HG03103 (cell line): ENCODE measurements at regions not wholly inside any gene's neighbourhood (a gene's known extent, or its start where the extent isn't known, plus 50 kb on each side); places are given as distances from the start of the nearest gene placed in this dataset.

ENCODE experiments used
- ATAC-seq: cut with Tn5 transposase; IDR thresholded peaks from one replicate; pipeline ENCODE4 v1.9.1; 2021; ENCODE audit warnings: low read depth; ENCODE audit not compliant: unreplicated experiment

DNA sequence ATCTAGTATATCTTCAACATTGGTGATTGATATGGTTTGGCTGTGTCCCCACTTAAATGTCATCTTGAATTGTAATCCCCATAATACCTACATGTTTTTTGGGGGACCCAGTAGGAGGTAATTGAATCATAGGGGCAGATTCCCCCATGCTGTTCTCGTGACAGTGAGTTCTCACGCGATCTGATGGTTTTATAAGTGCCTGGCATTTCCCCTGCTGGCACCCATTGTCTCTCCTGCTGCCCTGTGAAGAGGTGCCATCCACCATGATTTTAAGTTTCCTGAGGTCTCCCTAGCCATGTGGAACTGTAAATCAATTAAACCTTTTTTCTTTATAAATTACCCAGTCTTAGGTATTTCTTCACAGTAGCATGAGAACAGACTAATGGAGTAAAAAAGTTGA lies 1094.6 kb downstream of the ROBO2 start:
- ATAC-seq, result no peak

GRCh38 chr3:78139166-78139565 lies 1099.3 kb downstream of the ROBO2 start:
- ATAC-seq, result no peak

GRCh38 chr3:78140274-78140673 lies 1100.4 kb downstream of the ROBO2 start:
- no peak for ATAC-seq

- ATAC-seq, result no peak
Observed at GRCh38 chr3:78140866-78141265, 1101.0 kb downstream of the ROBO2 start.

DNA sequence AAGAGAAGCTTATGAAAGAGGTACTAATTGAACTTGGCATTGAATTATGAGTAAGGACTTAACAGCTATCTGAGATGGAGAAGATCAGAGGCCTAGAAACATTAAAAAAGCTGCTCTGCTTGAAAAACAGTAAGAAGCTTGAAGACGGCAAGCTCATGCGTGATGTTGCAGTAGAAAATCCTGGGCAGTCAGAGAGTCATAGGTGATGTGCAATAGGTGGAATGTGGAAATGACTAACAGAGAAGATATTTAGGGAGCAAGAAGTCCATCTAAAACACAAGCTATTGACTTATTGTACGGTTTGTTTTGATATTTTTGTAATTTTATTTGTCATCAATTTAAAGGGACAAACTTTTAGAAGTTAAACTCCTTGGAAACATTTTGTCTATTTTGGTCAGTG lies 1101.4 kb downstream of the ROBO2 start:
- ATAC-seq, result no peak

GRCh38 chr3:78143000-78143399 lies 1103.1 kb downstream of the ROBO2 start:
- no peak for ATAC-seq

GRCh38 chr3:78148986-78149717 lies 1109.3 kb downstream of the ROBO2 start:
- no peak for ATAC-seq

DNA sequence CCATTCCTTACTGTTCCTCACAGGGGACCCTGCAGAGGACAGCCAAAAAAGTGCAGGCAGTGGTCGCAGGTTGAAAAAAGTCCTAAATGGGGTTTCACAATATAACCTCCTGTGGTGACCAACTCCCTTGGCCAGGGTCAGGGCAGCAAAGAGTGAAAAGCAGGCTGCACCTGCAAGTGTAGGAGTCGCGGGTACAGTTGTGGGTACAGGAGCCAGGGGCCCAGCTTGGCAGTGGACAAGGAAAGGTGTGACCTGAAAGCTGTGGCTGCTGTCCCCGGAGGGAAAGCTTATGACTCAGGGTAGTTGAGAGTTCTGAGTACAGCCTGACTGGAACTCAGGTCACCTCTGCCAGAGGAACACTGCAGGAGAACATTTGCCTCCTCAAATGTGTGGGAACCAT lies 1114.1 kb downstream of the ROBO2 start:
- ATAC-seq, result no peak

DNA sequence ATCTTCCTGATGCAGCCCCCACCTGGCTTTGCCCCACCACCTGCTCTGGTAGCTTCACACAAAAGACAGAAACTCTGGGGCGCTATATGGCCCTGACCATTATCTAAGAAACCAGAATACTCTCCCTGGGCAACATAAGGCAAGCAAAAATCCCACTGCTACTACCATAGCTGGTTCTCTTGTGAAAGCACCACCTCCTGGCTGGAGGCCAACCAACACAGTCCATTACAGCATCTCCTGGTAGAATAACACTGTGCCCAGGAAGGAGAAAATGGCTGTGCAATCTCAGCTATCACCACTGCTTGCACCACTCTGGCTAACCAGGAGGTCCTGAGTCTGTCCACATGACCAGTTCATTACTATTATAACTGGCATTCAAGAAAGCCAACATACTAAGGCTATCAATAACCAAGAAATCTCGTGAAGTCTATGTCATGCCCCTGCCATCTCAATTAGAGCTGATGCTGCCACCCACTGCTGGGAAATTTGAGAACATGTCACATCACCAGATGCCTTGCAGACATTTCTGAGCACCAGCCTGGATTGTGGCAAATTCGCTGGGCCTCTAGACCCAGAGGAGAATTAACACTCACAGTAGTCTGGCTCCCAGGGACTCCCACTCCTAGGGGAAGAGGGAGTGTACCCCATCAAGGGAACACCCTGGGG lies 1114.8 kb downstream of the ROBO2 start:
- ATAC-seq, result no peak

DNA sequence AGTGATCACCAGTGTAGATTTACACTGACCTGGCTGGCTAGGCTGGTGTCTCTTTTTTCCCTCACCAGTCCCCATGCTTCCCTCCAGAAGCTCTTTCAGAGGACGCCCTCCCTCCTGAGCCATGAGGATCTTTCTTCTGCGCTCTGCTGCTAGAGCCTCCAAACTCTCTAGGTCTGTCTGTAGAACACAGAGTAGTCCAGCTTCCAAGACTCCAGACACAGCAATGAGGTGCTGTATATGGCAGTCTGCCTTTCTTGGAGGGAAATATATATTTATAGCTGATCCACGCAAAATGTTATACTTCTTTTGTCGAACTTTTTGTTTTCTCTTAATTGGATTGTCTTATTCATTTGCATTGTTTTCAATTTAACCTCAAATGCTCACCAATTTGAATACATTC lies 1121.8 kb downstream of the ROBO2 start:
- ATAC-seq, result no peak

- no peak for ATAC-seq
Observed at GRCh38 chr3:78163379-78163778, 1123.5 kb downstream of the ROBO2 start.

DNA sequence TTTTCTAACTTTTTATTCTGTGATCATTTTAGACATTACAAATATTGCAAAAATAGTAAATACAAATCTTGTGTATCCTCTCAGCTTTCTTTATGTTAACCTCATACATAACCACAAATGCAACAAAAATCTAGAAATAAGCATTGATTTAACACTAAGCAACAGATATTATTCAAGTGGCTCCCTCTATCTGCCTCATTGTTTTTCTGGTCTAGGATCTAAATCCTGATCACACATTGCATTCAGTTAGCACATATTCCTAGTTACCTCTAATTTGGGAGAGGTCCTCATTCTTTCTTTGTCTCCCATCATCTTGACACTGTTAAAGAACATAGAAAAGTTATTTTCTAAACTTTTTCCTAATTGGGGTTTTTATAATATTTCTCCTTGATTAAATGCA lies 1126.0 kb downstream of the ROBO2 start:
- no peak for ATAC-seq

GRCh38 chr3:78174821-78175220 lies 1134.9 kb downstream of the ROBO2 start:
- no peak for ATAC-seq

DNA sequence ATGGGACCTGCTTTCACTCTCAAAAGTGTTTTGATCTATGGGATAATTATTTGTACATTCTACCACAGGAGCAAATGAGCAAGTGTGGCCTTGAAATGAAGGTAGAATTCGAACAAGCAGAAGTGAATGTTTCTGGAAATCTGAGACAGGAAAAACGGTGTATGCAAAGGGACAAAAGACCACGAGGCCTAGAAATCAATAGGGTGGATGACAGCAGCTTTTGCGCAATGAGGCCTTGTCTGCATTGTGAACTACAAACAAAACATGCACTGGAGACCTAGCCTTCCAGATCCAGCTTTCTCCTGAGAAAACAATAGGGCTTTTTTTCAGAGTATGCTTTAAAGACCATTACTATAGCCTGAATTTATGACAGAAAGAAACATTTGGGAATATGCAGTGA lies 1137.0 kb downstream of the ROBO2 start:
- ATAC-seq, result no peak

- ATAC-seq, result no peak
Observed at GRCh38 chr3:78177780-78178179, 1137.9 kb downstream of the ROBO2 start.

- no peak for ATAC-seq
Observed at GRCh38 chr3:78178209-78178608, 1138.3 kb downstream of the ROBO2 start.

DNA sequence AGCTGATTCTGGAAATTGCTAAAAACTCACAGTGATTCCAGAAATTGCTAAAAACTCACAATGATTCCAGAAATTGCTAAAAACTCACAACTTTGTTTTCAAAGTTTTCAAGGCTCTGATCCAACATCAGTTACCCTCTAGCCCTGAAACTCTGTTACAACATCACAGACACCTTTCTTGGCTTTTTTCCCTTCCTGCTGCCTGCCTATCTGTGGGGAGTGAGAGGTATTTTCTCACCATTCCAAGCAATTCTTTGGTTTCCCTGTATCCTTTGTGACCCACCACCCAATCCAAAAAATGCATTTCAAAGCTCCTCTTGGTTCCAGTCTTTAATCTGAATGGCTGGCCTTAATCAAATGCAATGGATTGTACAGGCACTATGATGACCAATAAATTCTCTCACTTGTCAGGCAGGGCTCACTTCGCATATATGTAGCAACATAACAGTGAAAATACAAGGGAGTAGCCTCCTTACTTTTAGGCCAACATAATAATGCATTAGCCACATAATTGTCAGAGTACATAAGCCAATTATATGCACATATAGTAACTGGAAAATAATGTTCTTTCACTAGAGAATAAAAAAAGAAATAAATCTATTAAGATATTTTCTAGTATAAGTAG lies 1139.0 kb downstream of the ROBO2 start:
- no peak for ATAC-seq

- no peak for ATAC-seq
Observed at GRCh38 chr3:78183906-78184599, 1144.2 kb downstream of the ROBO2 start.

- no peak for ATAC-seq
Observed at GRCh38 chr3:78186404-78186803, 1146.5 kb downstream of the ROBO2 start.

DNA sequence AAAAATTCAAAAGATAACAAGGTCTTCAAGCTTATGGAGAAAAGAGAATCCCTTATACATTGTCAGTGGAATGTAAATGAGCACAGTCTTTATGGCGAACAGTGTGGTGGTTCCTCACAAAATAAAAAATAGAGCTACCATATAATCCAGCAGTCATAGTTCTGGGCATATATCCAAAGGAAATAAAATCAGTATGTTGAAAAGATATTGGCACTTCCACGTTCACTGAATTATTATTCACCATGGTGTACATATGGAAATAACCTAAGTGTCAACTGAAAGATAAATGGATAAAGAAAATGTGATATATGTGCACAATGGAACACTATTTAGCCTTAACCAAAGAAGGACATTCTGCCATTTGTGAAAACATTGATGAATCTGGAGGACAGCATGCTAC lies 1161.2 kb downstream of the ROBO2 start:
- no peak for ATAC-seq

- ATAC-seq, result no peak
Observed at GRCh38 chr3:78204977-78205376, 1165.1 kb downstream of the ROBO2 start.
